Stomach (tissue), 4 donors: ENCODE measurements at regions not wholly inside any gene's neighbourhood (a gene's known extent, or its start where the extent isn't known, plus 50 kb on each side); places are given as distances from the start of the nearest gene placed in this dataset.

Experiments
- CTCF ChIP-seq, 7 experiments: fragments of 450-650 bp in 4 of 7; fragments of 200-600 bp in 3 of 7; sonication (generic) in 3 of 7; IDR thresholded peaks; one replicate each; pipeline ENCODE4 v1.5.1; 2016 to 2019; ENCODE audit warnings: antibody characterized with exemption in 7 of 7, control low read depth in 2 of 7, mild to moderate bottlenecking in 1 of 7
- POLR2A ChIP-seq, 4 donors: fragments of 450-650 bp; IDR thresholded peaks; one replicate each; pipeline ENCODE4 v1.6.1; 2016; ENCODE audit warnings: antibody characterized with exemption in 4 of 4, control low read depth in 2 of 4, mild to moderate bottlenecking in 1 of 4, moderate library complexity in 1 of 4
- POLR2AphosphoS5 ChIP-seq, 3 donors: sonication (generic); formaldehyde crosslinking; IDR thresholded peaks; one replicate each; pipeline ENCODE4 v1.6.1; 2016; ENCODE audit warnings: antibody characterized with exemption in 3 of 3

- TF ChIP-seq CTCF (IDR thresholded peaks at IDR 0.05): no peak
- no peak for TF ChIP-seq POLR2A (IDR thresholded peaks at IDR 0.05)
- TF ChIP-seq POLR2AphosphoS5 (IDR thresholded peaks at IDR 0.05): no peak
These were observed 161.2 kb downstream of the PLPP3 start for GRCh38 chr1:56418151-56418631.
